Testis (tissue), 2 donors: ENCODE measurements at regions not wholly inside any gene's neighbourhood (a gene's known extent, or its start where the extent isn't known, plus 50 kb on each side); places are given as distances from the start of the nearest gene placed in this dataset.
A peak's percentile ranks its signal among the peaks of the same experiment; 100 is the strongest.

Source experiments
- DNase-seq: peaks from one replicate; pipeline ENCODE4 v3.0.0-alpha.2; 2019
- H3K27ac ChIP-seq, 2 donors: fragments of 200-600 bp; sonication (generic); one replicate each; pipeline ENCODE4 v1.5.1; 2019
- H3K27me3 ChIP-seq: fragments of 200-600 bp; sonication (generic); one replicate; pipeline ENCODE4 v1.5.1; 2019
- H3K36me3 ChIP-seq: fragments of 200-600 bp; sonication (generic); one replicate; pipeline ENCODE4 v1.5.1; 2017; ENCODE audit warnings: low read depth; ENCODE audit errors: missing control alignments
- H3K4me1 ChIP-seq: fragments of 200-600 bp; sonication (generic); one replicate; pipeline ENCODE4 v1.5.1; 2019
- H3K4me3 ChIP-seq, 2 donors: fragments of 200-600 bp; sonication (generic); one replicate each; pipeline ENCODE4 v1.5.1; 2017 to 2019
- H3K9me3 ChIP-seq: fragments of 200-600 bp; sonication (generic); one replicate; pipeline ENCODE4 v1.5.1; 2017
- POLR2A ChIP-seq: fragments of 450-650 bp; IDR thresholded peaks from one replicate; pipeline ENCODE4 v1.6.1; 2017; ENCODE audit warnings: antibody characterized with exemption, mild to moderate bottlenecking, moderate library complexity
- WGBS, 2 donors: methylation state at CpG; one replicate each; pipeline ENCODE4 v1.1.5; 2018; 5-methylcytosine and 5-hydroxymethylcytosine counted together
- intact Hi-C: fragments of 100-400 bp; cut with DNase I; formaldehyde crosslinking; loops from one replicate; pipeline ENCODE4 v1.15.1; 2023; ENCODE audit warnings: low total_unique reads
- TF ChIP-seq, protein P1 (sequence below), 3 experiments: fragments of 450-650 bp in 2 of 3; fragments of 200-600 bp in 1 of 3; sonication (generic) in 1 of 3; IDR thresholded peaks; one replicate each; pipeline ENCODE4 v1.5.1; 2016 to 2019; ENCODE audit warnings: antibody characterized with exemption in 3 of 3, mild to moderate bottlenecking in 2 of 3, moderate library complexity in 1 of 3

DNA sequence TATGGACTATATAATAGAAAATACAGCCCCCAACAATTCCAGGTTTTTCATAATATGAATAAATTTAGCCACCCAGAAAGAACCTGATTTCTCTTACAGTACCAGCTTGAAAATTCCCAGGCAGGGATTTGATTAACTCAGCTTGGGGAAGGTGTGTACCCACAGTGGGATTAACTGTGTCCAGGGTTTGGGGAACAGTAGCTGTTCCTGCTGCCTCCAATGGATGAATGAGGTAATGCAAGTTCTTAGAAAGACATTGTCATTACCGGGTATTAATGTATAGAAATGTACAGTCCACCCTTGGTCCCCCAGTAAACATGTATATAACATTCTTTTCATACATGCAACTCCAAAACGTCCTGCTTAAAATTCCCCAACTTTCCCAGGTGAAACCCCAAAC, 115.6 kb downstream of the LRIG3 start:
- TF ChIP-seq, protein P1, sequence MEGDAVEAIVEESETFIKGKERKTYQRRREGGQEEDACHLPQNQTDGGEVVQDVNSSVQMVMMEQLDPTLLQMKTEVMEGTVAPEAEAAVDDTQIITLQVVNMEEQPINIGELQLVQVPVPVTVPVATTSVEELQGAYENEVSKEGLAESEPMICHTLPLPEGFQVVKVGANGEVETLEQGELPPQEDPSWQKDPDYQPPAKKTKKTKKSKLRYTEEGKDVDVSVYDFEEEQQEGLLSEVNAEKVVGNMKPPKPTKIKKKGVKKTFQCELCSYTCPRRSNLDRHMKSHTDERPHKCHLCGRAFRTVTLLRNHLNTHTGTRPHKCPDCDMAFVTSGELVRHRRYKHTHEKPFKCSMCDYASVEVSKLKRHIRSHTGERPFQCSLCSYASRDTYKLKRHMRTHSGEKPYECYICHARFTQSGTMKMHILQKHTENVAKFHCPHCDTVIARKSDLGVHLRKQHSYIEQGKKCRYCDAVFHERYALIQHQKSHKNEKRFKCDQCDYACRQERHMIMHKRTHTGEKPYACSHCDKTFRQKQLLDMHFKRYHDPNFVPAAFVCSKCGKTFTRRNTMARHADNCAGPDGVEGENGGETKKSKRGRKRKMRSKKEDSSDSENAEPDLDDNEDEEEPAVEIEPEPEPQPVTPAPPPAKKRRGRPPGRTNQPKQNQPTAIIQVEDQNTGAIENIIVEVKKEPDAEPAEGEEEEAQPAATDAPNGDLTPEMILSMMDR (IDR thresholded peaks at IDR 0.05): peak in 1 of 3 experiments; percentile 7
- TF ChIP-seq POLR2A: no peak
- intact Hi-C loops: no loop called here
- WGBS, 2 donors: 69 to 71% methylated on average over 2 of the region's 2 CpGs
- H3K4me1 ChIP-seq: no peaks in the 10 kb centered on the region
- no peaks in the 10 kb centered on the region for H3K9me3 ChIP-seq
- DNase-seq: no peak
- no peaks in the 10 kb centered on the region for H3K27me3 ChIP-seq
- H3K27ac ChIP-seq: no peak overlapping the region
- no peak overlapping the region for H3K4me3 ChIP-seq
- no peaks in the 10 kb centered on the region for H3K36me3 ChIP-seq

DNA sequence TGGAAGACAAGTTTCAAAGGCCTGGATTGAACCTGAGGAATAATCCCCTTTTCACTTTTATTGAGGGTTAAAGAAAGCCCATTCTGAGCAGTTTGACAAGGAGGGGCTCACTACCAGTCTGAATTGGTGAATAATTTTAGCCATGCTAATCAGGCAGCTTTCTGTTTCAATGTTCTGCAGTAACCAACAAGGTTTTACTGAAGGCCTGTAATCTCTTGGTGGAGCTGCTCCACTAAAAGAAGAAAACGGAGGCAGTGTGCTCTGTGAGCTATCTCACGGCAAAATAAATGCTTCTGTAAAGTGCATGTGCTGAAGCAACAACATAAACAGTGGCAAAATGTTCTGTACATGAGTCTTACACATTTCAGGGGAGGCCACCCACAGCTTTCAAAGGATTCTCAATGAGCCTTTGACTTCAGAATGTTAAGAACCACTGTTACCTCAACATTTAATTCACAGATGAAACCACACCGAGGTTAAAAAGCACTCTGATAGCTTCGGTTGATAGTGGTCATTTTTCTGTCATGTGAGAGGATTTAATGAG, 111.2 kb downstream of the LRIG3 start:
- Histone ChIP-seq H3K9me3 (no peaks in the 10 kb centered on the region), H3K4me3 (no peak overlapping the region), H3K4me1 (no peaks in the 10 kb centered on the region), H3K27ac (no peak overlapping the region), H3K36me3 (no peaks in the 10 kb centered on the region), H3K27me3 (no peaks in the 10 kb centered on the region)
- intact Hi-C loops: no loop called here
- WGBS, 2 donors: 61 to 68% methylated on average over 4 of the region's 4 CpGs
- TF ChIP-seq, protein P1 (IDR thresholded peaks at IDR 0.05): no peak
- no peak for TF ChIP-seq POLR2A
- DNase-seq: no peak

DNA sequence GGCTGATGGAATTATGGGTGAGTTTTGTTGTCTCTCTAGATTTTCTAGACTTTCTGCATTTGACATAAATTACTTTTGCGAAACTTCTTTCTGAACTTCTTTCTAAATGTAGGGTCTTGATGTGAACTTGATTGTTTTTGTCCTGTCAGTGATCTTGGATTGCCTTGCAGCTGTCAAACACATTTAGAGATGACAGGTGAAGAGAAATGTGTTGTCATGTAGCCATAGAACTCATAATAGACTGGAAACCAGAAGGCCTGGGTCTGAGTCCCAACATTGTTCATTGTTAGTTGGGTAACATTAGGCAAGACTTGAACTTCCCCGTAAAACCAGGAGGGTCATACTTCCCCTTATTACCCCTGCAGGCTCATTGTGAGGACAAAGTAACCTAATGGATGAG, 109.0 kb downstream of the LRIG3 start:
- no peak for TF ChIP-seq POLR2A
- TF ChIP-seq, protein P1 (IDR thresholded peaks at IDR 0.05): no peak
- intact Hi-C loops: no loop called here
- Histone ChIP-seq H3K9me3 (no peaks in the 10 kb centered on the region), H3K36me3 (no peaks in the 10 kb centered on the region), H3K27ac (no peak overlapping the region), H3K27me3 (no peaks in the 10 kb centered on the region), H3K4me3 (no peak overlapping the region), H3K4me1 (no peaks in the 10 kb centered on the region)
- DNase-seq: no peak
- WGBS, 2 donors: 91 to 92% methylated on average over 2 of the region's 2 CpGs

DNA sequence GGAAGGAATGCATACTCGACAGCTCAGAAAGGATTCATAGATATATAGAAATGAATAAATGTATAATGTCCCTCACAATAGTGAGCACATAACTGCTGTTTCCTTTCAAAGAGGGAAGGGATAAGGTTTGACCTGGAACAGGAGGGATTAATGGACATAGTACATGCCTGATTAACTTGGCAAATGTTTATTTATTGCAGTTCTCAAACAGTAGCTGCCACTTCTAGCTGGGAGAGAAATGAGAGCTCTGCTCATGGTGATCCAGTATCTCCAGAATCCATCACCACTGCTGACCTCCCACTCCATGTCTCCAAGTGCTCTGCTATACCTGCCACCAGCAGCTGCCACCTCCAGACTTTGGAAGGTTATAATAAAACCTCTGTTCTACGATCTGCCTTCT, 108.1 kb downstream of the LRIG3 start:
- WGBS, 2 donors: 77 to 91% methylated on average over 2 of the region's 2 CpGs
- H3K27me3 ChIP-seq: no peaks in the 10 kb centered on the region
- H3K27ac ChIP-seq: no peak overlapping the region
- no peak for DNase-seq
- H3K4me3 ChIP-seq: no peak overlapping the region
- no peaks in the 10 kb centered on the region for H3K4me1 ChIP-seq
- TF ChIP-seq POLR2A: no peak
- TF ChIP-seq, protein P1 (IDR thresholded peaks at IDR 0.05): no peak
- H3K9me3 ChIP-seq: no peaks in the 10 kb centered on the region
- no peaks in the 10 kb centered on the region for H3K36me3 ChIP-seq
- intact Hi-C loops: no loop called here

DNA sequence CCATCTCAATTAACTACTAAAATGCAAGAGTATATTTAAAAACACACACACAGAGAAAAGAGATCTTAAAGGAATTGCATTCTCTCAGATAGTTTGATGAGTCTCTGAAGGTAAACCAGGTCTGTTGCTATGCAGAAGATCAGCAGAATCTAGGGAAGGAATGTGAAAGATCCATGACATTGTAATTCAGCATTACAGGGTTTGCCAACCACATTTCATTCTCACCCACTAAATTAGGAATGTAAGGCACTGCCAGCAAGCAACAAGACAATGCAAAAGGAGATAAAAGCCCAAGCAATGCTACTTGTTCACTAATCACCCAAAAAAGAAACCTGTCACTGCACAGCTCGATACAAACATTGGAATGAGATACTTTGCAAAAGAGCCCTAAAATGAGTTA, 106.3 kb downstream of the LRIG3 start:
- DNase-seq: no peak
- 53 to 61% methylated on average over 1 of the region's 1 CpG for WGBS, 2 donors
- Histone ChIP-seq H3K36me3 (no peaks in the 10 kb centered on the region), H3K4me3 (no peak overlapping the region), H3K4me1 (no peaks in the 10 kb centered on the region), H3K9me3 (no peaks in the 10 kb centered on the region), H3K27me3 (no peaks in the 10 kb centered on the region), H3K27ac (no peak overlapping the region)
- intact Hi-C loops: no loop called here
- no peak for TF ChIP-seq POLR2A
- TF ChIP-seq, protein P1 (IDR thresholded peaks at IDR 0.05): no peak
